ENCODE measurements at regions not wholly inside any gene's neighbourhood (a gene's known extent, or its start where the extent isn't known, plus 50 kb on each side); places are given as distances from the start of the nearest gene placed in this dataset.
"Not testable (repeated sequence)": the region's sequence is repeated elsewhere in the genome, so short reads cannot be mapped to it uniquely, and the experiment has no call there.

DNA sequence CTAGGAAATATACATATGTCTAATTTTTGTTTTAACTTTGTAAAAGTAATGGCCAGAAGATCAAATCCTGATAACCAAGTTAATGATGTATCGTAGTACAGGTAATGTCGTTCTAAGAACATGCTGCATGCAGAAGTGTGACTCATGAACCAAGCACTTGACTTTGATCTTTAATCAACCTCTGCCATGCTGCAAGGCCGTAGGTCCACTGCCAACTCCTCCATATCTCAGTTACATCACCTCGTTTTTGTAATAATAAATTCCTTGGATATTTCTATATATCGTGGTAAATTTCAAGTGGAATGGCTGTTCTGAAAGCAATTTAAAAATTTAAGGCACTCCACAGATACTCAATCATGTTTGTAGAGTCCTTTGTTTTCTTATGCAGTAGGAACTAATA is 771.7 kb downstream of the EPHA7 start:
- Histone ChIP-seq H3K9me3 (replicated peaks in 1 of 2; ENCODE audit: control insufficient read depth in 1 of 2, insufficient read depth in 1 of 2, low read length in 2 of 2) (peaks cover 0 to 5% of the 10 kb centered on the region in 2 donors), H2AFZ (ENCODE audit: insufficient read depth, low read depth, low read length, poor library complexity, severe bottlenecking) (no peak overlapping the region), H3K4me3 (replicated peaks in 1 of 3; ENCODE audit: low read depth in 2 of 3, low read length in 3 of 3) (no peak overlapping the region), H3K9ac (ENCODE audit: insufficient read depth, low read length, poor library complexity, severe bottlenecking) (no peak overlapping the region), H4K20me1 (ENCODE audit: insufficient read depth, low read length) (no peaks in the 10 kb centered on the region), H3K36me3 (replicated peaks in 1 of 2; ENCODE audit: control insufficient read depth in 1 of 2, insufficient read depth in 2 of 2, low read length in 2 of 2) (no peaks in the 10 kb centered on the region), H3K27ac (ENCODE audit: low read depth in 1 of 2, low read length in 2 of 2) (no peak overlapping the region), H3K27me3 (ENCODE audit: control insufficient read depth in 2 of 2, insufficient read depth in 2 of 2, low read length in 2 of 2) (no peaks in the 10 kb centered on the region), H3K79me2 (ENCODE audit: insufficient read depth, low read length) (no peaks in the 10 kb centered on the region), H3K4me2 (replicated peaks; ENCODE audit: extremely low read depth, low read length, poor library complexity, severe bottlenecking) (no peak overlapping the region), H3K4me1 (ENCODE audit: control insufficient read depth in 1 of 2, insufficient read depth in 2 of 2, low read length in 2 of 2) (no peaks in the 10 kb centered on the region)
- intact Hi-C loops (cut with micrococcal nuclease), result no loop called here
- H3K4me3 Mint-ChIP-seq, result no peak overlapping the region
- H3K9me3 Mint-ChIP-seq, result peaks cover 0 to 5% (median 0%) of the 10 kb centered on the region in 7 donors
- no peak for DNase-seq
- 100% methylated on average over 3 of the region's 5 CpGs for WGBS (ENCODE audit: insufficient coverage)
- H3K36me3 Mint-ChIP-seq, result no peaks in the 10 kb centered on the region
- H3K27ac Mint-ChIP-seq, result no peak overlapping the region
- peaks cover 0 to 2% (median 0%) of the 10 kb centered on the region in 3 donors for H3K27me3 Mint-ChIP-seq (ENCODE audit: low read depth in 3 of 3)
- peaks cover 2% of the 10 kb centered on the region for H3K4me1 Mint-ChIP-seq
- no peak for TF ChIP-seq CTCF (IDR thresholded peaks at IDR 0.05)

DNA sequence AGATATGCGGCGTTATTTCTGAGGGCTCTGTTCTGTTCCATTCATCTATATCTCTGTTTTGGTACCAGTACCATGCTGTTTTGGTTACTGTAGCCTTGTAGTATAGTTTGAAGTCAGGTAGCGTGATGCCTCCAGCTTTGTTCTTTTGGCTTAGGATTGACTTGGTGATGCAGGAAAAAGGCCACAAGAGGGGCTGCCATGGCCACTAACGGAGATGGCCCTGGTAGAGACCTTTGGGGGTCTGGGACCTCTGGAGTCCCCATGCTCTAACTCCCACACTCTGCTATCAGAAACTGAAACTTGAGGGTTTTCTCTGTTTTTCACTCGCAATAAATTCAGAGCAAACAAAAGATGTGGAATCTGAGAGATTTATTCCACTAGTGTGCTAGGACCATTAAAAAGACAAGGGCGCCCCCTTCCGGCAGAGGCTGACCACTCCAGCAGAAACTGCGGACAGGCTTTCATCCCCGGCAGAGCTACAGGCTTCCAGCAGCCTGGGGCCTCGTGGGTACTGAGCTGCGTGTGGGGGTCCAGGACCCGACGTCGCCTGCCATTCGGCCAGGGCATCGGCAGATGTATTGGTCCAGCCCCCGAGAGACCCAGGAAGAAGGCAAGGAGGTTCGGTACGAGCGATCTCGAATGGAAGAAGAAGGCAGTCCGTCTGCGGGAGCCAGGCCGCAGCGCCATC is 775.1 kb downstream of the EPHA7 start:
- H3K27me3 ChIP-seq (ENCODE audit: control insufficient read depth in 2 of 2, insufficient read depth in 2 of 2, low read length in 2 of 2); H3K79me2 ChIP-seq (ENCODE audit: insufficient read depth, low read length); H3K9ac ChIP-seq (ENCODE audit: insufficient read depth, low read length, poor library complexity, severe bottlenecking); H3K27me3 Mint-ChIP-seq (ENCODE audit: low read depth in 3 of 3); H3K4me3 Mint-ChIP-seq; H3K4me1 ChIP-seq (ENCODE audit: control insufficient read depth in 1 of 2, insufficient read depth in 2 of 2, low read length in 2 of 2); H3K4me1 Mint-ChIP-seq; H3K4me3 ChIP-seq (replicated peaks in 1 of 3; ENCODE audit: low read depth in 2 of 3, low read length in 3 of 3); H3K4me2 ChIP-seq (replicated peaks; ENCODE audit: extremely low read depth, low read length, poor library complexity, severe bottlenecking); H3K36me3 ChIP-seq (replicated peaks in 1 of 2; ENCODE audit: control insufficient read depth in 1 of 2, insufficient read depth in 2 of 2, low read length in 2 of 2); H3K9me3 ChIP-seq (replicated peaks in 1 of 2; ENCODE audit: control insufficient read depth in 1 of 2, insufficient read depth in 1 of 2, low read length in 2 of 2); H3K9me3 Mint-ChIP-seq; H3K27ac ChIP-seq (ENCODE audit: low read depth in 1 of 2, low read length in 2 of 2); H3K36me3 Mint-ChIP-seq; H4K20me1 ChIP-seq (ENCODE audit: insufficient read depth, low read length); H2AFZ ChIP-seq (ENCODE audit: insufficient read depth, low read depth, low read length, poor library complexity, severe bottlenecking): not testable (repeated sequence)
- intact Hi-C loops (cut with micrococcal nuclease), result loop anchor here in 1 of 2 donors (5.0 kb wide), 1 partner anchor 1562 kb away; no protein-coding TSS in a partner anchor
- peak; percentile 51 for TF ChIP-seq CTCF (IDR thresholded peaks at IDR 0.05)
- H3K27ac Mint-ChIP-seq, result peak overlapping the region in 1 of 7 donors; percentile 25
- 74% methylated on average over 20 of the region's 25 CpGs for WGBS (ENCODE audit: insufficient coverage)
- DNase-seq, result peak; percentile 1 to 28 (median 12)
